ENCODE measurements at regions not wholly inside any gene's neighbourhood (a gene's known extent, or its start where the extent isn't known, plus 50 kb on each side); places are given as distances from the start of the nearest gene placed in this dataset.

DNA sequence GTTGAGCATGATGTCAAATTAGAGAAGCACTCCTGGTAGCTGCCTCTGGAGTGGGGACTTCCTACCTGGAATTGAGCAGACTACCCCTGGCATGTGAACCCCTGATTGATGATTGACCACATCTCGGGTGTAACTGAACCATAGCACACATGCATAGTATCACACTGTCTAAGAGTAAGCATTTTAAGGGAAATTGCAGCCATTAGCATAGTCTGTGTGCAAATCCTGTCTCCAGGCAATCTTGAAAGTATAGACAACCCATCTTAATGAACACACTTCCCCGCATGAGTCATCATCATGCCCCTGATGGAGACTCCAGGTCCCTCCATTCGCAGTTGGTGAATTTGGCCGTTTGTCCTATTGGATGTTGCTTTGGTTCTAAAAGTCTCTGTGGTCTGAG, 131.3 kb downstream of the C11orf91 start:
- ChIA-PET CTCF (interaction anchor here (0.7 to 1.0 kb wide), 2 partner anchors 8 to 172 kb away, joined by 3 read pairs; no protein-coding TSS in a partner anchor), POLR2A (no interaction called here)
- DNase-seq (ENCODE audit: low read depth, low spot score) (no peak), FAIRE-seq (no peak)
- H3K9me3 ChIP-seq (replicated peaks; ENCODE audit: control insufficient read depth, insufficient read depth, low read length), result no peaks in the 10 kb centered on the region
- H3K9me1 ChIP-seq (replicated peaks; ENCODE audit: control insufficient read depth, extremely low read depth, insufficient read depth, low read length), result no peaks in the 10 kb centered on the region
- H3K4me1 ChIP-seq (ENCODE audit: control insufficient read depth, extremely low read depth, insufficient read depth, low read length), result no peaks in the 10 kb centered on the region
- H3K79me2 ChIP-seq (ENCODE audit: control insufficient read depth, insufficient read depth, low read length), result no peaks in the 10 kb centered on the region
- TF ChIP-seq GATA2 (IDR thresholded peaks at IDR 0.05; ENCODE audit: insufficient read depth, insufficient read length, low read depth, low read length) (no peak), POLR2A (IDR thresholded peaks at IDR 0.05; ENCODE audit: low read depth, low read length) (no peak), MYC (IDR thresholded peaks at IDR 0.05; ENCODE audit: low read depth, low read length) (no peak), MAX (IDR thresholded peaks at IDR 0.05; ENCODE audit: insufficient read depth, insufficient read length) (no peak), FOS (IDR thresholded peaks at IDR 0.05; ENCODE audit: borderline replicate concordance, insufficient read depth, low read length) (no peak), JUN (IDR thresholded peaks at IDR 0.05; ENCODE audit: borderline replicate concordance, insufficient read depth, insufficient read length, low read depth) (no peak), POLR2AphosphoS5 (IDR thresholded peaks at IDR 0.05; ENCODE audit: insufficient read depth, low read depth, low read length) (no peak), EZH2 (IDR thresholded peaks at IDR 0.05; ENCODE audit: borderline replicate concordance, low read depth, low read length, severe bottlenecking) (no peak)
- TF ChIP-seq, protein P1, sequence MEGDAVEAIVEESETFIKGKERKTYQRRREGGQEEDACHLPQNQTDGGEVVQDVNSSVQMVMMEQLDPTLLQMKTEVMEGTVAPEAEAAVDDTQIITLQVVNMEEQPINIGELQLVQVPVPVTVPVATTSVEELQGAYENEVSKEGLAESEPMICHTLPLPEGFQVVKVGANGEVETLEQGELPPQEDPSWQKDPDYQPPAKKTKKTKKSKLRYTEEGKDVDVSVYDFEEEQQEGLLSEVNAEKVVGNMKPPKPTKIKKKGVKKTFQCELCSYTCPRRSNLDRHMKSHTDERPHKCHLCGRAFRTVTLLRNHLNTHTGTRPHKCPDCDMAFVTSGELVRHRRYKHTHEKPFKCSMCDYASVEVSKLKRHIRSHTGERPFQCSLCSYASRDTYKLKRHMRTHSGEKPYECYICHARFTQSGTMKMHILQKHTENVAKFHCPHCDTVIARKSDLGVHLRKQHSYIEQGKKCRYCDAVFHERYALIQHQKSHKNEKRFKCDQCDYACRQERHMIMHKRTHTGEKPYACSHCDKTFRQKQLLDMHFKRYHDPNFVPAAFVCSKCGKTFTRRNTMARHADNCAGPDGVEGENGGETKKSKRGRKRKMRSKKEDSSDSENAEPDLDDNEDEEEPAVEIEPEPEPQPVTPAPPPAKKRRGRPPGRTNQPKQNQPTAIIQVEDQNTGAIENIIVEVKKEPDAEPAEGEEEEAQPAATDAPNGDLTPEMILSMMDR (IDR thresholded peaks at IDR 0.05; ENCODE audit: extremely low read depth in 1 of 2, insufficient read depth in 1 of 2, low read depth in 1 of 2, low read length in 2 of 2), result no peak
- no peak overlapping the region for H2AFZ ChIP-seq (ENCODE audit: low read depth, low read length)
- H3K27ac ChIP-seq (ENCODE audit: insufficient read depth, low read depth, low read length), result no peak overlapping the region
- H3K9ac ChIP-seq (replicated peaks; ENCODE audit: extremely low read depth, insufficient read depth, low read length), result no peak overlapping the region
- H4K20me1 ChIP-seq (replicated peaks; ENCODE audit: control insufficient read depth, extremely low read depth, insufficient read depth, low read length), result no peaks in the 10 kb centered on the region
- dilution Hi-C loops (cut with MboI; ENCODE audit: extremely low pct_ligation_motif_present, low sequenced_read_pairs) (no loop called here), intact Hi-C loops (cut with micrococcal nuclease) (no loop called here)
- H3K36me3 ChIP-seq (ENCODE audit: control insufficient read depth in 2 of 2, extremely low read depth in 1 of 2, insufficient read depth in 2 of 2, low read length in 2 of 2), result no peaks in the 10 kb centered on the region
- H3K27me3 ChIP-seq (ENCODE audit: control insufficient read depth in 2 of 2, insufficient read depth in 2 of 2, low read length in 2 of 2), result no peaks in the 10 kb centered on the region
- BruUV-seq (replicated peaks), result no TSS peak
- no peak overlapping the region for H3K4me2 ChIP-seq (ENCODE audit: insufficient read depth, low read length)
- no peak overlapping the region for H3K4me3 ChIP-seq (replicated peaks in 1 of 3; ENCODE audit: insufficient read depth in 1 of 3, low read depth in 1 of 3, low read length in 3 of 3)
